ENCODE measurements at regions not wholly inside any gene's neighbourhood (a gene's known extent, or its start where the extent isn't known, plus 50 kb on each side); places are given as distances from the start of the nearest gene placed in this dataset.

DNA sequence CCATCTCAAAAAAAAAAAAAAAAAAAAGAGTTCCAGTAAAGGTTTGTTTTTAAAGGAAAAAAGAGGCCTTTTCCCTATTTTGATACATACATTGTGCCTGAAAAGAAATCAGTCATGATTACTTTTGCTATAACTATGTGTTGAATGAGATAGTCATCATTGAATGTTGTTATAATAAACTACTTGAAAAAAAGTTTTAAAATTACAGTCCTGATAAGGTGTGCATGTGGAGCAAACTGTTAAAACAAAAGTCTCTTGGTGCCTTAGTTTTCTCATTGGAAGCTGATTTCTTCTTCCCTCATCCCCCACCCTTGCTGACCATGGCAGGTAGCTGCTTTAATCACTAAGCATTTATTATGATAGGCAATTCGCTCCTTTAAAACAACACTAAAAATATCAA is 172.3 kb upstream of the TBCA start:
- DNase-seq (ENCODE audit: low read depth) = no peak

DNA sequence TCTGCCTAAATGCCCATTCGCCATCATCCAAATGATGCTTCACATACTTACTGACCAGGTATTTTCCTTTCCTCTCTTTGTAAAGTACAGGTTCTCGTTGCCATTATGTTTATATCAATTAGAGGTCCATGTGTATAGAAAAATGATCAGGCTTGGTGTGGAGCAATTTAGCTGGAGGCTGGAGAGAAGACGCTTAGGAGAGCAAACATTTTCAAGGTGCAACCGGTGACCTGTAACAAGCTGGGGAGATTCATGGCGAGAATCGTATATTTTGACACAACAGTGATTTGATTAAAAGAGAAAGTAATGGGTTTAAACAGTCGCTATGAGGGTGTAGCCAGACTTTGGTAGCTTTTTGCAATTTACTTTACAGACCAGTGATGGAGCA is 170.9 kb upstream of the TBCA start:
- no peak for DNase-seq (ENCODE audit: low read depth)

DNA sequence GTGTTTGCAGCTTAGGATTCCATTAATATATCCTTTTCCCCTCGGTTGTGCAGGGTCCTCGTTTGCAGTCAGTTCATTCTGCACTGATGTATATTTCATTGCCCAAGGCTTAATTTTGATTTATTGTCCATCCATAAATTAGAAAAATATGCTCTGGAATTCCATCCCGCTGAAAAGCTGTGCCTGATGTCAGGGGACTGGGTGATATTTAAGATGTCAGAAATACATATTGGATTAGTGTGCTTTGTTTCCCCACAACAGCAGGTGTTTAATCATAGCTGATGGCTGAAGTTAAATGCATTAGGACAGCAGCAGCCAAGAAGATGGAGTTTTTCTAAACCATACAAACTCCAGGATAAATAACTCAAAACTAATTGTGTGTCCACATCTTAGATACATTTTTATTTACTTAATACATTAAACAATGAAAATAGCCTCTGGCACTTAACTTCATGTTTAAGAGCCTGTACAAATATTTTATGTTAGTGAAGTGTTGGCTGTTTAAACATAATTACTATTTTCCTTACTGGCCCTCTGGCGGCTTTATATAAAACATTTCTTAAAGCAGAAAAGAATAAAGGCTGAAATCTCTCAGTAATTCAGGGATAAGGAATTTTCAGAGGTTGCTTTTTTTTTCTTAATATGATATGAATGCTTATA is 170.4 kb upstream of the TBCA start:
- DNase-seq (ENCODE audit: low read depth) = no peak

DNA sequence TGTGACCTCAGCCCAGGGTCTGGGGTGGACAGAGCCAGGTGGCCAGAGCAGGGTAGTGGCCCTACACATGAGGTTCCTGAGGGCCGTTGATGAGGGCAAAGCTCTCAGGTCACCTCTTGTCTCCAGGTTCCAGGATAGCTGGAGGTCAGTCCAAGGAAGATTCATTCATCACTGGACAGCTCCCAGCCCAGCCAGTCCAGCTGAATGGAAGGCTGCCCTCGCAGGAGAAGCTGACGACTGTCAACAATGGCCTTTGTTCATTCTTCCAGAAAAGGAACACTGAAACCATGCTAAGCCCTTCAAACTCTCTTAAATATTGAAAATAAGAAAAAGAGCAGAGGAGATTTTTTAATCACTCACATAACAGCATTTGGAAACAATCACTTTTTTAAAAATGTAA is 169.7 kb upstream of the TBCA start:
- DNase-seq (ENCODE audit: low read depth) = no peak

DNA sequence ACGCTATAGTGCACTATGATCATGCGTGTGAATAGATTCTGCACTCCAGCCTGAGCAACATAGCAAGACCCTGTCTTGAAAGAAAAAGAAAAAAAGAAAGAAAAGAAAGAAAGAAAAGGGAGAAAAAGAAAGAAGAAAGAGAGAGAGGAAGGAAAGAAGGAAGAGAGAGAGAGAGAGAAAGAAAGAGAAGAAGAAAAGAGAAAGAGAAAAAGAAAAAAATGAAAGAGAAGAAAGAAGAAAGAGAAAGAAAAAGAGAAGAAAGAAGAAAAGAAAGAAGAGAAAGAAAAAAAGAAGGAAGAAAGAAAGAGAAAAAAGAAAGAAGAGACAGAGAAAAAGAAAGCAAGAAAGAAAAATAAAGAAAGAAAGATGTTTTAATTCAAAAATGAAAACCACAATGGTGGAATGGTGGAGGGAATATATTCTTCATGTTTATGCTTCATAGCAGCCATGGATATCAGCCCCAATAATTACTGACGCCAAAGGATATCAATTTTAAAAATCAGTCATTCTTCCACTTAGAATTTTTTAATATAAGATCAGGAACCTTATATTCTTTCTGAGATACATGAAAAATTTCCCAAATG is 168.7 kb upstream of the TBCA start:
- DNase-seq (ENCODE audit: low read depth) = no peak

DNA sequence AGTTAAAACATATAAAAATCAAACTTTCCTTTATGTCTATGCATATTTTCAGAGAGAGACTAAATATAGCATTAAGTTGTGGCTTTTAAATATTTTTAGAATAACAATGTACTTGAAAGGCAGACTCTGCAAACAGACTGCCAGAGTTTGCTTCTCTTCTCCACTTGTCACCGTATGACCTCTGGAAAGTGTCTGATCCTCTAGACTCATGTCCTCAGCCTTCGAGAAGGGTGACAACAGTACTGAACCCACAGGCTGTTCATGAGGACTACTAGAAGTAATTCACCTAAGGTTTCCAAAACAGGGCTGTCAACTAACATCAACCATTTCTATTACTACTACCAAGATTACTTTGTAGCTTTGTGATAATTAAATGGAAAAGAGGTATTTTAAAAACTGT is 167.7 kb upstream of the TBCA start:
- no peak for DNase-seq (ENCODE audit: low read depth)

DNA sequence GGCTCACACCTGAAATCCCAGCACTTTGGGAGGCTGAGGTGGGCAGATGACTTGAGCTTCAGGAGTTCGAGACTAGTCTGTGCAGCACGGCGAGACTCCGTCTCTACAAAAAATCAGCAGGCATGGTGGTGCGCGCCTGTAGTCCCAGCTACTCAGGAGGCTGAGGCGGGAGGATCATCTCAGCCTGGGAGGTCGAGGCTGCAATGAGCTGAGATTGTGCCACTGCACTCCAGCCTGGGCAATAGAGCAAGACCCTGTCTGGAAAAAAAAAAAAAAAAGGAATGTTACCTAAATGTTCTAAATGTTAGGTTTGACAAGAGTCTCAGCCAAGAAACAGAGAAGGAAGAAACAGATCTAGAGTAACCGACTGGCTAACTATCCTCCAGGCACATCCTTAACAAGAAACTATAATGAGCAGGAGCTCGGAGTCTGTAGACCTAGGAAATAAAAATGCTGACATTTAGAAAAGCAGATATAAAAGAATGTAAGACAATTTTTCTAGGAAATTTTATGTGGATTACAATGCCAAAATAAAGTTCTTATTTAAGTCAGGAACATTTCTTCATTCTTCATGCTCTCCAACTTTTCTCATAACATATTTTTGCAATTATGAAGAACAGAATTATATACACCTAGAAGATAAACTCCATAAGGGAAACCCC is 166.6 kb upstream of the TBCA start:
- no peak for DNase-seq (ENCODE audit: low read depth)

DNA sequence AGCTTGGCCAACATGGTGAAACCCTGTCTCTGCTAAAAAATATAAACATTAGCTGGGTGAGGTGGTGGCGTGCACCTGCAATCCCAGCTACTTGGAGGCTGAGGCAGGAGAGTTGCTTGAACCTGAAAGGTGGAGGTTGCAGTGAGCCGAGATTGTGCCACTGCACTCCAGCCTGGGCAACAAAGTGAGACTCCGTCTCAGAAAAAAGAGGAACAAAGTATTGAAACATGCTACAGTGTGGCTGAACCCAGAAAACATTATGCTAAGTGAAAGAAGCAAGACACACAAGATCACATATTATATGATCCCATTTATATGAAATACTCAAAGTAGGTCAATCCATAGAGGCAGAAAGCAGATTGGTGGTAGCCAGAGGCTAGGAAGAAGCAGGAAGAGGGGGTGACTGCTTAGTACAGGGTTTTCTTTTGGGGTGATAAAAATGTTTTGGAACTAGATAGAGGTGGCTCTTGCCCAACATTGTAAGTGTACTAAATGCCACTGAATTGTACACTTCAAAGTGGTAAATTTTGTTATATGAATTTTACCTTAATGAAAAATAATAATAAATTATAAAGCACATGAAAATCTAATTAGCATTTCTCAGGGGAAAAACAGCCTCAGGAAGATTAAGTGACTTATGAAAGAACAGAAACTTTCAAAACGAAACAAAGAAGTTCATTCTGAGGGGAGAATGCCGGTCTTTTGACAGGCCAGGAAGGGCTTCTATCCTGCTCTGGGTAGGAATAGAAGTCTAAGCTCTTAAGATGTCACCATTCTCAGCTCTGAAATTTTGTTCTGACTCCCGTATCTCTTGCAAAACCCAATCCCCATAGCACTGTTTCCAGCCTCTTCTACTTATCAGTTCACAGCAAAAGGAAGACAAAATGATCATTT is 161.1 kb upstream of the TBCA start:
- no peak for DNase-seq (ENCODE audit: low read depth)

DNA sequence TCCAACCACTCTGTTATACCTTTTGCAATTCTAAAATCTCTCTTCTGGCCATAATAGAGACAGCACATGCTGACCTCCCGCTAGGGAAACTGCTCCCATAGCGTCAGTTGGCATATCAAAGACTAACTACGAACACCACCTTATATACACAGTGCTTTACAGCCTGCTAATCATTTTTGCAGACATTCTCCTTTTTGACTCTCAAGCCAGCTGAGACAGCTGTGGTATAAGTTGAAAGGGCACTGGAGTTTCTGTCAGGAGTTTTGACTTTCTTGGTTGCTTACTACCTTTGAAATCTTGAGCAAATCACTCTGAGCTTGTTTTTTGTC is 160.2 kb upstream of the TBCA start:
- DNase-seq (ENCODE audit: low read depth) = no peak

DNA sequence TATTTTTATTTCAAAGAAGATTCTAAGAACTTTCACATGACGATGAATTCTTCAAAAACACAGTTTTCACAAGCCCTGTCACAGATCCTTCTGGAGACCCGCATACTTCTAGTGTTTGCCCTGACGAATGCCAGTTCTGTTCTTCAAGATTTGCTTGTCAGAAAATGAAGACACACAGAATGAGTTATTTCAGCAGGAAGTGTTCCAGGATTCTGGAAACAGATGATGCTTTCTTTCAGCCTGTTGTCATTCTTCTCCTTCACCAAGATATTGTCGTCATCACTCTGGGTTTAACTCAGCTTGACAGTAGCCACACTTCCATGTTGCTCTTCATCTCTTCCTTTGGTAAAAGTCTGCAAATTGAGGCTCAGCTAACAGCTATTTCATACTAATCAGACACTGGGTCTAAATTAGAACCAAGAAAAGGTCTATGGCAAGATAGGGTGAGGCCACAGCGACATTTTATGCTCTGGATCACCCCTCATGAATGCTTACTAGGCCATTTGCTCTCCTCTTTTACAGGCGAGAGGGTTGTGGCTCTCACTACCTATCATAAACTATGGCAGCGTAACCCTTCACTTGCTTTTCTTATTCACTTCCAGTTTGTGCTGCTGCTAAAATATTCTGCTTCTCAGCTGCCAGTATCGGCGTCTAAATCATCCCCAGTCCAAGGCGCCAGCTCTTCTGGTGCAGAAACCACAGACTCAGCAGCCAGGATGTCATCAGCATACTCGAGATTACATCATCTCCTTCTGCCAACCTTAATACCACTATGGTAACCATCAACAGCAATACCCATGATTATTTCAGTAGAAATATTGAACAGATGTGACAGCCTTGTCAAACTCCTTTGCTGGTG is 159.6 kb upstream of the TBCA start:
- DNase-seq (ENCODE audit: low read depth) = no peak

DNA sequence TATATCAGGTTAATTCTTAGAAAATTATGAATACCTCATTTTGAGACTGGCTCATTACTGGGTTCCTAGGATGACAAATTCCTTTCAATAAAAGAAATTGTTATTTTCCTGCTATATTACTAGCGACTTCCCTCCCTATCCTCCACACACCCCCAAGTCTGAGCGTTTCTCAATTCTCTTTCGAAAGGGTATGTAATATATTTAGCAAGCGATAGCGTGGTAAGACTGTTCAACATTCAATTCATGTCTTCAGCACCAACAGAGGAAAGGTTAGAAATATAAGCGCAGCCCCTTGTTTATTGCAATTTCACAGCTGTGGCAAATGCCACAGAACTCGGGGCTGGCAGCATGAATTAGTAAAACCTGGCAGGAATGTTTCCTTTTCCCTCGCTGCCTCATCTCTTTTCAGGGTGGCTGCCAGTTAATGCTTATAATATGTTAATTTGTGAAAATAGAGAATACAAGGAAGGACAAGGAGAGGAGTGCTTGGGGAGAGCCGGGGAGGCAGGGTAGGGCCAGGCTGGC is 152.7 kb upstream of the TBCA start:
- DNase-seq (ENCODE audit: low read depth) = no peak

DNA sequence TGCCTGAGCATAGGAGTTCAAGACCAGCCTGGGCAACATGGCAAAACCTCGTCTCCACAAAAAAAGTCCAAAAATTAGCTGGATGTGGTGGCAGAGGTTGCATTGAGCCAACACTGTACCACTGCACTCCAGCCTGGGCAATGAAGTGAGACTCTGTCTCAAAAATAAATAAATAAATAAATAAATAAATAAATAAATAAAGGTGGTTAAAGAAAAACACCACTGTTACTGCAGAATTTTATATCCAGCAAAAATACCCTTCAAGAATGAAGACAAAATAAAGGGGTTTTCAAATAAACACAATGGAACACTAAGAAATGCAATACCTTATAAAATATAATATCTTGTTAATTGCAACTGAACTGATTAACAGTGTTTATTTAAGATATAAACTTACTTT is 150.2 kb upstream of the TBCA start:
- DNase-seq (ENCODE audit: low read depth) = no peak

DNA sequence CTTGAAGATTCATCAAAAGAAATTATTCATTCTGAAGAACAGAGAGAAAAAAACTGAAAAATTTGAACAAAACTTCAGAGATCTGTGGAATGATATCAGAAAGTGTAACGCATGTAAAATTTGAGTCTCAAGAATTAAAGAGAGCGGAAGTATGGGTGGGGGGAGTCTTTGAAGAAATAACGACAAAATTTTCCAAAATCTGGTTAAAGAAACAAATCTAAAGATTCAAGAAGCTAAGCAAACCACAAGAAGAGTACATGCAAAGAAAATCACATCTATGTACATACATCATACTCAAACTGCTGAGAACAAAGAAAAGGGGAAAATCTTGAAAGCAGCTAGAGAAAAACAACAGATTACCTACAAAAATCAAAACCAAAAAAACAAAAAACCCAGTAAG is 149.4 kb upstream of the TBCA start:
- DNase-seq (ENCODE audit: low read depth) = no peak

DNA sequence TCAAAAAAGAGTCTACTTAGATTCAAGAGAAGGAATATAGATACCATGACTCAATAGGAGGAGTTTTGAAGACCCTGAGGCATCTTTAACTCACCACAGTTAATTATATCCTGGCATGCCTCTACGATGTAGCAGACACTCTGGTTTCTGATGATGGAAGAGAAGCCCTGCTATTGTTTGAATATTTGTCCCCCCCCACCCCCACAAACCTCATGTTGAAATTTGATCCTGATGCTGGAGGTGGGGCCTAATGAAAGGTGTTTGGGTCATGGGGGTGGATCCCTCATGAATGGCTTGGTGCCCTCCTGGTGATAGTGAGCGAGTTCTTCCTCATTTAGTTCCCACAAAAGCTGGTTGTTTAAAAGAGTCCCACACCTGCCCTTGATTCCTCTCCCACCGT is 147.9 kb upstream of the TBCA start:
- DNase-seq (ENCODE audit: low read depth) = no peak

DNA sequence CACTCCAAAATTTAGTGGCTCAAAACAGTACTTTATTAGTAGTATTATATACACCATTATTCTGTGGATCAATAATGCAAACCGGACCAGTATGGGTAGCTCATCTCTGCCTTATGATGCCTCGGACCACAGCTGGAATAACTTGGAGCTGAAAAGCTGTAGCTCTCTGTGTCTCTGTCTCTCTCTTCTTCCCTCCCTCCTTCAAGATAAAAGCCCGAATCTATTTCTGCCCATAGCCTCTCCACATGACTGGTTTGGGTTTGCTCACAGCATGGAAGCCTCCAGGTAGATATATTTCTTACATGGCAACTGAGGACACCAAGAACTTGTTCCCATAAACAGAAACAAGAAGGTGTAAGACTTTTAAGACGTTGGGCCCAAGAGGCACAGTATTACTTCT is 147.5 kb upstream of the TBCA start:
- DNase-seq (ENCODE audit: low read depth) = no peak

DNA sequence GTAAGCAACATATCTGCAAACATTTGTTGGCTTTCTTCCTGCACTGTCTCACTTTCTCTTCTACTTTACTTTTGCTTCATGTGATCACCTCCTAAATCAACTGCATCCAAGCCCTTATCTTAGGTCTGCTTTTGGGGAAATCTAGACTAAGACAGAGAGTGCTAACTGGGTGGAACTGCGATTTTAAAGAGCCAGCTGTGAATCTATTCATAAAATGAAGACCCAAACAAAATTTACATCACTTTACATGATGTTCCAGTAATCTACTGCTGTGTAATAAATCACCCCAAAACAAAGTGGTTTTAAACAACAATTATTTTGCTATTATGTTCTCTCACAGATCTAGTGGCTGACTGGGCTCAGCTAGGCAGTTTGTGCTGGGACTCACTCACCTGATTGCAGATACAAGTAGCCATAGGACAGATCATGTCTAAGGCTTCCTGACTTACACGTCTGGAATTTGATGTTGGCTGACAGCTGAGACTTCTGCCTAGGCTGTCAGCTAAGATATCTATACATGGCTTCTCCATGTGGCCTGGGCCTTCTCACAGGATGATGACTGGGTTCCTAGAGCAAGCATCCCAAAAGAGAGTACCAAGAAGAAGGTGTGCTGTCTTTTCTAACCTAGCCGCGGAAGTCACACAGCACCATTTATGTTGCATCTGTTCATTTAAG is 145.1 kb upstream of the TBCA start:
- no peak for DNase-seq (ENCODE audit: low read depth)

DNA sequence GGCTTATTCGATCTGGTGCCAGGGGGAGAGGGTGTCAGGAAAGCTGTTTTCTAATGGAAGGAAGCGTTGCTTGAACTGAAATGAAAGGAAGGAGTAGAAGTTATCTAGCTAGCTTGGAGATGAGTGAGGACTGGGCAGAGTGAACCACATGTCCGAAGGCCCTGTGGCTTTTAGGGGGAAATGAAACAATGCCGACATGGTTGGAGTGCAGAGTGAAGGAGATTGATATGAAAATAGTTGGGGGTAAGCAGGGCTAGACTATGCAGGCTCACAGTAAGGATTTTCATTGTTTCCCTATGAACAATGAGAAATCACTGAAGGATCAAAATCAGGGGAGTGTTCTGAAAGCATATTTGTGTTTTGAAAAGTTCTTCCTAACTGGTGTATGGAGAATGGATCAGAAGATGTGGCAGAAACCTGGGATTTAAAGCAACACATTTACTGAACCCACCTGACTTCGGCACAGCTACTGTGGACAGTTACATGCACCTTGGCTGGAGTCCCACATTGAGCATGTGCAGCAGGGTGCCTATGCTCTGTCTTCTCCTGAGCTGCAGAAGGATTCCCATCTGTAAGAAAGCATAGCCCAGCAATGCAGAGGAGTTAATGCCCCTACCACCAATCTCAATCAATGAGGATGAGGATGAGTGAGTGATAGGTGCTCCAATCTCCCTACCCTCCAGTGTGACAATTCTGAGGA is 144.4 kb upstream of the TBCA start:
- no peak for DNase-seq (ENCODE audit: low read depth)

DNA sequence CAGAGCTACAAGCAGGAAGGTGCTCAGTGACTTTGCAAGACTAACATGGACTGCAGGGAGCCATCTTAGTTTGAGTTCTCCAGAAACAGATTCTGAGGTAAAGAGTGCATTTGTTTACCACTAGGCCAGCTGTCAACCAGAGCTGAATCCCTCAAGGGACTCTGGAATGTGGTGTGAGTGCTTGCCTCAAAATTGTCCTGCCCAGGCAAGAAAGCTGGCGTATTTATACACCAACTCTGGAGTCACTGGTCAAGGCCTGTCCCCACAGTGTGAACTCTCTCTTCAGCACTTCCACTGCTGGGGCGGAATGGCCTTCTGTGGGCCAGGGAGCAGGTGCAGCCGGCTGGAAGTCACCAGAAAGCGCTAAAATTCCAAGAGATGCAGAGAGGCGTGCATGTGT is 139.2 kb upstream of the TBCA start:
- DNase-seq (ENCODE audit: low read depth) = no peak

DNA sequence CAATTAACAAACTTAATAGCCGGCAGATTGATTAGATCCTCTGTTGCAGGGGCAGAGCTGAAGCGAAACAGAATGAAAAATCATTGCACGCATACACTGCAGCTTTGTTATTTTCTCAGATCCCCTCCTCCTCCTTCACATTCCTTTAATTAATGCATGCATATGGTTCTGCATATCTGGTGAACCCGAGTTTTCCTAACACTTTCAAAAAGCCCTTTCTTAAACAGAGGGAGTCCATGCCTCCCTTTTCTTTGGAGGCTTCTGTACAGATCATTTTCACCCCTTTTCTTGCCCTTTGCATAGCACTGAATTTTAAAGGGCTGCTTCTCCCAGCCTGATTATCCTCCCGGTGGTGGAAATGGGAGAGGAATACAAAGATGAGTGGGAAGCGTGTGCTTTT is 136.6 kb upstream of the TBCA start:
- no peak for DNase-seq (ENCODE audit: low read depth)

DNA sequence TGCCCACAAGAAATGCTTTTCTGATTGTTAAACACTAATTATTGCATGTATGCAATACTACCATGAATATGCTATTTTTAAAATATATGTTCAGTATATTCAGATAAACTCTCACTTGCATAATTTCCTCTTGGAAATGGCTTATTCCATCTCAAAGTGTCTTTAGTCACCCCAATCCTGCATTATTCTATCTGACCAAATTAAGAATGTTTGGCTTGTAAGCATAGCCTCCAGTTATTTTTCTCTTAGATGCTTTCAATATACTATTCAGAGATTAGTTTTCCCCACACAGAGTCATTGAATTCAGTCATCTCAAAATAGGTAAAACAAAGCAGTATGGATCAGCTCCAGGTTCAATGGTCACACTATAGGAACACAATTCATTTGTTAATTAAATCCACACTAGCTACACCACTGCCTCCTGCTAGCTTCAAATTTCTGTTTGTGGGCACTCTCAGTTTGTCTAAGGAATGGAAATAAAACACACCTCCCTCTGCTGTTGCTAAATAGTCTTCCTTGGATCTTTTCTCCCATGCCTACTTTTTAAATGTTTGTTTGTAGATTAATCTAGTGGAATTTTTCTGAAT is 134.6 kb upstream of the TBCA start:
- DNase-seq (ENCODE audit: low read depth) = no peak
